ENCODE measurements at regions not wholly inside any gene's neighbourhood (a gene's known extent, or its start where the extent isn't known, plus 50 kb on each side); places are given as distances from the start of the nearest gene placed in this dataset.
"Not testable (repeated sequence)": the region's sequence is repeated elsewhere in the genome, so short reads cannot be mapped to it uniquely, and the experiment has no call there.

DNA sequence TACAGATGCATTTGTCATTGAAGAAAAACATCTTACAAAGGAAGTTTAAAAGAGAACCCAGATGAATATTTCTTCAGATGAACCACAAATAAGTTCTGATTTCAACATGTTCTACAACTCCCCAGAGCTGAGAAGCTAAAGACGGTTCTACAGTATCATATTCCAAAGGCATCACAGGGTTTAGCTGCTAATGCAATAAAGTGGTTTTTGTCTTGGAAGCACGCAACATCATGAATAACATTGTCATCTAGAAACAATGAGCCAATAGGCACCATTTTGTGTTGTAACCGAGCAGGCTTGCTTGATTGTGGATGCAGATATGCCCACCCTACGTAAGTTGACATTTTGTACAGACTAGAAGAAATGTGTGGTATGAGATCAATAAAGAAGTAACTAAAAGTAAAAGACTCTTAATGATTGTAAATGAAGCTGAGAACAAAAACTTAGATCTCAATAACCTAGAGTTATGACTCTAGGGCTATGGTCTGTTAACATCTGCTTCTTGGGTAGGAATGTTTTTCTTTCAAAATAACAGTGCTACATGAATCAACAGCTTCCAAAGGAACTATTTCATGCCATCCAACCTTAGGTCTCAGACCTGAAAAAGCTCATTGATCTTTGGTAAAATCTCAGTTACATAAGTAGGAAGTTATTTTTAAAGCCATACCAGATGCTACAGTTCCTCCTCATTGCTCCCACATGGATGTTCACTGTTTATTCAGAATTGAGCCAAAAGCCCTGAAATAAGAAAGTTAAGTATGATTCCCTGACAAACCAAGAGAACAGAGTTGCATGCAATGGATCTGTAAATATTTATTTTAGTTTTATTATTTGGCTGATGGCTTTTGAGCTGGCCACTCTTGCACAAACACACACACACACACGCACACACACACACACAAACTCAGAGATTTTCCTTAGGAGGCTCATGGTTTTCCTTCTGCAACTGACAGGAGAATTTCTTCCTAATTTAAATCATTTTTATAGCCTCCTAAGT, 118.7 kb upstream of the SLCO6A1 start:
- no peak for DNase-seq

- DNase-seq, result no peak
These were observed 123.5 kb upstream of the SLCO6A1 start for GRCh38 chr5:102622262-102622661.

DNA sequence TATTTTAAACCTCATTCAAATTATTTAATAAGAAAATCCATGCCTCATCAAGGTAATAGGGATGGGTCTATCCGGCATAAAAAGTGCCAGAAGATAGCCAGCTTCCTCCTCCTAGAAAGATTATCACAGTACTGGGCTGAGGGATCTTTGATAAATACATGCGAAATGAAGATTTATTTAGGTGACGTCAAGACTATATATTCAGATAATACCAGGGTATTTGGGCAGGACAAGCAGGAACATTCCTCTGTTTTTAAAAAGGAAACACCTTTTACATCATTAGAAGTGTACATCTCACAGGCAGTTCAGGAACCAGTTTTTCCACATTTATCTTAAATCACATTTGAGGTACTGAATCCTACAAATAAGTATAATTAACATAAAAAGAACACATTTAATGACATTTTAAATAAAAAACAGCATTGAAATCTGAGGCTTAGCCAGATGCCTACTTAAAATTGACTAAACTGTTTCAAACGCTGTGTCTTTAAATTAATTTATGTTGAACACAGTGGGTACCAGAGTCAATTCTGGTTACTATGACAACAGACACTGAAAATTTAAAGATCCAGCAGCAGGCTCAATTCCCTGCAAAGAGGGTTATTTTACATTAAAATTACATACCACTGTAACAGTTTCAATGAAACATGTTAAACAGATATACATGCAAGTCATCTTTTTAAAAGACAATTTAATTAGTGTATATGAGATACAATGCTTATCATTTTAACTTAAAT, 124.7 kb upstream of the SLCO6A1 start:
- DNase-seq, result no peak

- no peak for DNase-seq
These were observed 125.6 kb upstream of the SLCO6A1 start for GRCh38 chr5:102624405-102624804.

DNA sequence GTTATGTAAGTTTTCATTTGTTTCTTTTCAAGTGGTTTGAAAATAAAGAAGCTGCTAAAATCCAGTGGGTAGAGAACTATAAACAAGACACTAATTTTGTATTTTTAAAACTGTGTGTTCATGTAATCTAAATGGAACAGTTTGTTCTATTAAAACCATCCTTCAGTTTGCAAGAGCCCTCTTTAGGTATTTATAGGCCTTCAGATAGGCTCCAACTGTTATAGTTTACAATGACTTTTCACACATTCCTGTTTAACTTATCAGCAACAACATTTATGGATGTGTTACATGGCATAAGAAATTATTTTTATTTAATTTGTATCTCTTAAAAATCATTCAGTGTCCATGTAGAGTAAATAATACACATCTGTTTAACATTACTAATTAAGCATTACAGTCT, 126.7 kb upstream of the SLCO6A1 start:
- no peak for DNase-seq

DNA sequence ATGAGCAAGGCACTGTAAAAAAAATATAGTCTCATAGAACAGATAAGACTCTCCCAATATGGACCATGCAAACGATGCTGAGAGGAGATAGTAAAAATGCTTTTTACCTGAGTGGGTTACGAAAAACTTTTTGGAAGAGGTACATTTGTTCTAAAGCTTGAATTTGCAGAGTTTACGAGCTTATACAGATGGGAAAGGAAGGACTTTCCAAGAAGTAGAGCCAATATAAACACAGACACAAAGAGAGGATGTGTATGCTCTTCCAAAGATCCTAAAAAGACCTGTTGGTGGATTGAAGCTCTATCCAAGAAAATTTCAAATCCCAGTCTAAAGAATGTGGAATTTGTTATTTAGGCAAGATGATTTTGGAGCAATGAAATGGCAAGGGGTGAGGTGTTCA, 127.1 kb upstream of the SLCO6A1 start:
- no peak for DNase-seq

GRCh38 chr5:102627315-102627714, 127.8 kb upstream of the PAM start:
- DNase-seq, result no peak

DNA sequence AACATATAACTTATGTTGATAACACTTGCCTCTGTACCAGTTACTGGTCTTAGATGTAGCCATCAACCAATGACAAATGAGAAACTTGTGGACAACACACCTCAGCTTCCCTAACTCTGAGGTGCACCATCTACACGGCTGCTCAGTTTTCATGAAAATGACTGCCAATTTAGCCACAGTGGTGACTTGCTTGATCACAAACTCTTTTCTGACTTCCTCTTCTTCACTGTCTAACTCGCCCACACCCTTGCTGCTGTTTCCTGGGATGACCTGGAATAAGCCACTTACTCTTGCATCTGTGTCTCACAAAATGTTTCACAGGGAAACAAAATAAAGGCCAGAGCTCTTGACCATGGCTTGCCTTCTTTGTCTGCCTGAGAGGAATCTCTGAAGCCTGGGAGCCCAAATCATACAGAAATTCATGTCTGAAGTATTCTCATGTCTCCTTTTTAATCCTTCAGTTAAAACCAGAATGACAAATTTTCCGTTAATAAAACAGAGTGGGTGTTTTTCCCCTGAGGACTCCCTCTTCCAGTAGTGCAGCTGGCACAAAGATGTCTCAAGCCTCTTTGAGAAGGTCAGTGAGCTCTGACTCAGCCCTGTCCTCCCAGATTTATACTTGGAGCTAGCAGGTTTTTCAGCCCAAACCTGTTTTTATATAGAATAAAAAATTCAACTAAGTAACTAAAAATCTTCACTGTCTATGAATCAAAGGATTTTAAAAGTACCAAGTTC, 126.5 kb upstream of the PAM start:
- DNase-seq, result no peak

DNA sequence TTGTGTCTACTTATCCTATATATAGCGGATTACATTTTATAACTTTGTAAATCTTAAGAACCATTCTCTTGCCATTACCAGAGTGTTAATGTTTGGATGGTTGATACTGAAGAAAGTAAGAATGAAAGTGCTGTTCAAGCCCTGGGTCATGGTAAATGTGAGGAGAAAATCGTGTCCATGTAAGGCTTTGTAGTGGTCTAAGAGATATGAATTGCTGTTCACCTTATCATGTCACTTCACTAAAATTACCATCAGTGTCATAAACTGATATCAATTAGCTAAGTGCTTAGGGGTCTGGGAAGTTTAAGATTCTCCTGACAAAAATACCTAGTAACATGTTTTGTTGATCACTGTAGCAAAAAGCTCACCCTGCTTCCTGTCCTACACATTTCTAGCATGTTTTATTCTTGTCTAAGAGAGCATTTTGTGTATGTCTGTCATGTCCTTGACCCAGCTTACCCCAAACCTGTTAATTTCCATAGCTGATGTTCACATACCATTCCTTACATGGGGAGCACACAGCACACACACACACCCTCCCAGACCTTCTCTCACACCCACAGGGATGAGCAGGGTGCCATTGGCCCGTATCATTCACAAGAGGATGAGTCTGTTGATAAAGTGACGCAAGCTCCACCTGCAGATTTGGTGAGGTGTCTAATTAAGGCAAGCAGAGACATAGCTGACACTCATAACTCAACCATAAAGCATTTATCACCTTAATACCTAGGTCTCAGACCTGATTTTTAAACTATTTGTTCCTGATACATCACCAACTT, 125.1 kb upstream of the PAM start:
- no peak for DNase-seq

- not testable (repeated sequence) for DNase-seq
These were observed 119.7 kb upstream of the PAM start for GRCh38 chr5:102635399-102635798.

DNA sequence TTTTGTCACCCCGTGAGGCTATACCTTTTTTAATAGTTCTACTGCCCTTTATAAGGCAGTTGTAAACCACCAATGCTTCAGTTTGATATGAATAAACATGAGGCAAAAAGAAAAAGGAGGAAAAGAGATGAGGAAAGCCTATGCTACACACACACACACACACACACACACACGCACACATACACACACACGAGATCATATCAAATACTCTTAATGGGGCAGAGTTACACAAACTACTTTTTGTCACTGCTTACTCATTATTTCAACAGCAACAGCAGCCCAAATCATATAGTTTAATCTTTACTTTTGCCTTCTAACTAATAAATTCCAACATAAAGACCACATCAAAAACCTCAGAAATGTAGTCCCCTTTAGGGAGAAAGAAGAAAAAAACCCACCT, 116.8 kb upstream of the PAM start:
- DNase-seq, result no peak

DNA sequence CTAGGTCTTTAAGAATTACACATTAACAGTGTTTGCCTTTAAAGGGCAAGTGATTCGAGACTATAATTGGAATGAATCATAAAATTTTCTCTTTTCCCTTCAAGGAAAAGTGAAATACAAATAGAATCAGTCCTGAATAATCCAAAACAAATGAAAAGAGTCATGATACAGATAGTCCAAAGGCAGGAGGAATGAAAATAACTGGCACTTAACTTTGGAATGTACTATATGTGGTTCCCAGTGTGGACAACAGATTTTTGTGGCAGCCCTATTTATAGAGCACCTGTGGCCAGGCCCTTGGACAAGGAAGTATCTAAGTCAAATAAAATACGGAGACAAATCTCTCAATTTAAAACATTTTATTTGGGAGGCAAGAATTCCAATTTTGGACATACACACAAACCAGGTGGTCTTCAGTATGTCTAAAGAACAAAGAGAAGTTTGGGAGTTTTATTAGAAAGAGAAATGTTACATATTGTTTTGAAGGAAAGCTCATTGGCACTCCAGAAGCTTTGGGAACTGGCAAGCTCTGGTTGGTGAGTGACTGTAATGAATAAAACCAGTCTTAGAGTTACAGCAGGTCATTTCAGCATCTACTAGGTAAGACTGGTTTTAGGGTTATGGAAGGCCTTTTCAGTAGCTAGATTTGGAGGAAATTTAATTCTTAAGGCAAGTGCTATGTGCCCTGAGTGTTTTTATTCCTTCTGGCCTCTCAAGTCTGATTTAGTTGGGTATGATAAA, 116.0 kb upstream of the PAM start:
- DNase-seq, result no peak

GRCh38 chr5:102649731-102650130, 105.4 kb upstream of the PAM start:
- no peak for DNase-seq

DNA sequence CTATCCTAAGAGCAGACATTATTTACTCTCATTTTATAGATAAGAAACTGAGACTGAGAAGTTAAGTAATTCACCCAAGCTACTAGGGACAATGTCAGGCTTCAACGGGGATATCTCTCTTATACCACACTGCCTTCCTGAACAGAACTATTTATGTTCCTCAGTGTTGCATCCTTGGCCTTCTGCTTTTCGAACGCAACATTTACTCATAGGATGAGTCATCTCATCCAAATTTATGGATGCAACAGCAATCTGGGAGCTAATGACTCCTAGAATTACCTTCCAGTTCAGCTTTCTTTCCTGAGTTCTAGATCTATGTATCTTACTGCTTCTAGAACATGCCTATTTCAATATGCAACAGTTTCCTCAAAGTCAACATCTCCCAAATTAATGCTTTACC, 103.6 kb upstream of the PAM start:
- no peak for DNase-seq

- no peak for DNase-seq
These were observed 100.4 kb upstream of the PAM start for GRCh38 chr5:102654559-102655349.

DNA sequence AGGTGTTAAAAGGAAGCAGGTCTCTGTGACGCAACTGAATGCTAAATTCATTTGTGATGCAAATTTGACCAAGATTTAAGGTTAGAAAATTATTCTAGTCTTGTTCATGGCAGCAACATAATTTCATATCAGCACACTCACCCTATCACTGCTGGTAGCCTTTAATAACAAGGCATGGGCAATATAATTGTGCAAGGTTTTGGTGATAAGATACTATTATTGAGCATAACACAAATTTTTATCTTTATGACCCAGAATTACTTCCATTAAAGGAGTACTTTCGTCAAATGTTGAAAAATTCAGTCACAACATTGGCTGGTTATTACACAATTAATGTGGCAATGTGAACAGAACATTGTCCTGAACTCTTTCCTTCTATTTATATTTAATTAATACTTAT, 96.0 kb upstream of the PAM start:
- no peak for DNase-seq

GRCh38 chr5:102660111-102660510, 95.0 kb upstream of the PAM start:
- no peak for DNase-seq

DNA sequence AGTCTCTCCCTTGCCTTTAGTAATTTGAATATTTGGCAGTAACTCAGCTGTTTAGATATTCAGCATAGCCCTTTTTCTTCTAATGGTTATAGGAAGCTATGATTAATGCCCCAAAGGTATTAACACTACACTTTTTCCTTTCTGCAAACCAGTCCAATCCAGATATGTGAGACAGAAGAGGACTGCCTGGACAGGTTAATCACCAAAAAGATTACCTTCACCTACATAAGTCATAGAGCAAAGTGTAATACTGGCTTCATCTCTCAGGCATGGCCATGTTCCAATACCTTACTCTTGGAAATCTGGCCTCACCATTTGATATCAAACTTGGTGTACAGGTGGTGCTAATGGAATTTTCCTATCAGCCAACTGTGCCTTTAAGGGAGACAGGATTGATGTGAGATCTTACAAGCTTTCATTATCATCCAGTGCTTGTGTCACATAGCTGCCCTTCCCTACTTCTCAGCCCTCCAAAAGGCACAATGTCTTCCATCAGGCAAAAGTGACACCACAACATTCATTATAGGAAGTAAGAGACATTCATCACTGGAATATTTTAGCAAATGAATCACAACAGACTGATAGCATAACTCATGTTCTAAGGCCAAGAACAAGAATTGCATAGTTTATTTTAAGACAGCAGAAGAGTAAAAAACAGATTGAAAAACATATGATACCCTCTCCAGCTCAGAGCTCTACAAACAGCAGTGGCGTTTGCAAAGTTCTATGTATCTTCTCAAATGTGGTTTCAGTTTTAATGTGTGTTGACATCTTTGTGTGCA, 91.2 kb upstream of the PAM start:
- no peak for DNase-seq

- no peak for DNase-seq
These were observed 90.3 kb upstream of the PAM start for GRCh38 chr5:102664616-102665335.
